ENCODE measurements at regions not wholly inside any gene's neighbourhood (a gene's known extent, or its start where the extent isn't known, plus 50 kb on each side); places are given as distances from the start of the nearest gene placed in this dataset.

GRCh38 chr16:80330150-80330549 lies 210.6 kb upstream of the DYNLRB2 start:
- intact Hi-C loops (cut with DNase I): no loop called here
- Histone ChIP-seq H3K4me1 (no peaks in the 10 kb centered on the region), H3K36me3 (replicated peaks in 1 of 2; ENCODE audit: insufficient read depth in 1 of 2, low read depth in 2 of 2) (no peaks in the 10 kb centered on the region), H3K9me3 (no peaks in the 10 kb centered on the region), H3K27ac (no peak overlapping the region), H3K4me3 (no peak overlapping the region), H3K27me3 (no peaks in the 10 kb centered on the region)
- WGBS, 2 donors: 58 to 72% methylated on average over 3 of the region's 3 CpGs
- no peak for TF ChIP-seq POLR2A (IDR thresholded peaks at IDR 0.05)
- TF ChIP-seq CTCF (IDR thresholded peaks at IDR 0.05): no peak
- DNase-seq (no peak), ATAC-seq (no peak)

DNA sequence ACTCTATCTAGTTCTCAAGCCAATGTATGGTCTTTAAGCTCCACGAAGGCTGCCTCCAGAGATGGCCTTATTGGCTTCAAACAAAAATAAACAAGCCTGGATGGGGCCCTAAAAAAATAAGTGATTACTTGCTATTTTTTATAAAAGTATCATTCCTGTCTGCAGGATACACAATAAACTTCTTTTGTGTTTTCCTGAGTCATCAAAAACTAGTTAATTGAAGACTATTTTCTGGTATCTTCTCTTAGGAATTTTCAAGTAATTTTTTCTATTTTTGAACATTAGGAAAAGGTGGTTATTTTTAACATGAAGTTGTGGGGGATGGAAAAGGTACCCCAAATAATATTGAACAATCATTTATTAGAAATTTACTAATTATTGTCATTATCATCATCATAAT lies 213.1 kb upstream of the DYNLRB2 start:
- ATAC-seq (no peak), DNase-seq (no peak)
- Histone ChIP-seq H3K9me3 (no peaks in the 10 kb centered on the region), H3K27me3 (no peaks in the 10 kb centered on the region), H3K36me3 (replicated peaks in 1 of 2; ENCODE audit: insufficient read depth in 1 of 2, low read depth in 2 of 2) (no peaks in the 10 kb centered on the region), H3K4me3 (no peak overlapping the region), H3K4me1 (no peaks in the 10 kb centered on the region), H3K27ac (no peak overlapping the region)
- 27 to 57% methylated on average over 1 of the region's 1 CpG for WGBS, 2 donors
- no peak for TF ChIP-seq CTCF (IDR thresholded peaks at IDR 0.05)
- no peak for TF ChIP-seq POLR2A (IDR thresholded peaks at IDR 0.05)
- intact Hi-C loops (cut with DNase I): no loop called here

GRCh38 chr16:80324371-80324770 lies 216.4 kb upstream of the DYNLRB2 start:
- Histone ChIP-seq H3K27me3 (no peaks in the 10 kb centered on the region), H3K9me3 (no peaks in the 10 kb centered on the region), H3K4me1 (no peaks in the 10 kb centered on the region), H3K36me3 (replicated peaks in 1 of 2; ENCODE audit: insufficient read depth in 1 of 2, low read depth in 2 of 2) (no peaks in the 10 kb centered on the region), H3K4me3 (no peak overlapping the region), H3K27ac (no peak overlapping the region)
- DNase-seq (no peak), ATAC-seq (no peak)
- no peak for TF ChIP-seq POLR2A (IDR thresholded peaks at IDR 0.05)
- TF ChIP-seq CTCF (IDR thresholded peaks at IDR 0.05): no peak
- intact Hi-C loops (cut with DNase I): no loop called here
- WGBS, 2 donors: 19 to 26% methylated on average over 3 of the region's 3 CpGs

DNA sequence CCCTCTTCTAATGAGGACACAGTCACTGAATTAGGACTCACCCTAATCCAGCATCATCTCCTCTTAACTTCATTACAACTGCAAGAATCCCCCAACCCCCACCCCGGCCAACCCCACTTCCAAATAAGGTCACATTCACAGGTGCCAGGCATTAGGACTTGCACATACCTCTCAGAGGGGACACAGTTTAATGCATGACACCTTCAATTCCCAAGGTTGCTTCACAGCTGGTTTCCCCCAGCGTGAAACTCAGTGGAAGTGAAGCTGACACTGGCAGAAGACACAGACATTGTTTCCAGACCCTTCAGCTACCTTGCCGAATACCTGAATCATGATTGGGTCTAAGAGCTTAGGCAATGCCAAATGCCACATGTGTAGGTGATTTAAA lies 217.0 kb upstream of the DYNLRB2 start:
- Histone ChIP-seq H3K9me3 (no peaks in the 10 kb centered on the region), H3K27ac (no peak overlapping the region), H3K27me3 (no peaks in the 10 kb centered on the region), H3K36me3 (replicated peaks in 1 of 2; ENCODE audit: insufficient read depth in 1 of 2, low read depth in 2 of 2) (no peaks in the 10 kb centered on the region), H3K4me1 (no peaks in the 10 kb centered on the region), H3K4me3 (no peak overlapping the region)
- WGBS, 2 donors: 38 to 54% methylated on average over 3 of the region's 3 CpGs
- ATAC-seq: no peak
- intact Hi-C loops (cut with DNase I): no loop called here
- no peak for TF ChIP-seq POLR2A (IDR thresholded peaks at IDR 0.05)
- TF ChIP-seq CTCF (IDR thresholded peaks at IDR 0.05): no peak
- no peak for DNase-seq

DNA sequence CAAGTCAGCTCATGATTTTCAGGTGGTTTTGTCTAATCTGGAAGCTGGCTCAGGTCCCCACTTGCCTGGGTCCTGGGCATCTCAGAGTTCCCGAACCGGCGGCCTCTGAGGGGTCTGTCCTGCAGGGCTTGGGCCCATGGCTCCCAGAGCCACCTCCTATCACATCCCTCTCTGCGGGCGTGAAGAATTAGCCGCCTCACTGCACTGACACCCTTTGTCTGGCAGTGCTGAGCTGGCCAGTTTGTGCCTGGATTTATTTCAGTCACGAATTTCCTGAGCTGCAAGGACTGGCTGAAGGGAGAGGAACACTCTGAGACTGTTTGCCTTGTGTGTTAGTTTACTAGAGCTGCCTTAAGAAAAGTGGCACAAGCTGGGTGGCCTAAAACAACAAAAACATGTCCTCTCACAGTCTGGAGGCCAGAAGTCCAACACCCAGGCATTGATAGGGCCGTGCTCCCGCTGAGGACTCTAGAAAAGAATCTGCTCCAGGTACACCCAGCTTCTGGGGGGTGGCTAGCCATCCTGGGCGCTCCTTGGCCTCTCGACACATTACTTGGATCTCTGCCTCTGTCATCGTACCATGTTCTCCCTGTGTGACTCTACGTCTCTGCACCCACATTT lies 217.5 kb upstream of the DYNLRB2 start:
- H3K36me3 ChIP-seq (replicated peaks in 1 of 2; ENCODE audit: insufficient read depth in 1 of 2, low read depth in 2 of 2): no peaks in the 10 kb centered on the region
- TF ChIP-seq CTCF (IDR thresholded peaks at IDR 0.05): no peak
- no peak for TF ChIP-seq POLR2A (IDR thresholded peaks at IDR 0.05)
- H3K9me3 ChIP-seq: no peaks in the 10 kb centered on the region
- intact Hi-C loops (cut with DNase I): no loop called here
- H3K27ac ChIP-seq: no peak overlapping the region
- H3K27me3 ChIP-seq: no peaks in the 10 kb centered on the region
- WGBS, 2 donors: 71 to 75% methylated on average over 10 to 13 of the region's 13 CpGs
- no peak overlapping the region for H3K4me3 ChIP-seq
- no peak for ATAC-seq
- no peak for DNase-seq
- no peaks in the 10 kb centered on the region for H3K4me1 ChIP-seq
